Testis (tissue), 2 donors: ENCODE measurements at regions not wholly inside any gene's neighbourhood (a gene's known extent, or its start where the extent isn't known, plus 50 kb on each side); places are given as distances from the start of the nearest gene placed in this dataset.
"Not testable (repeated sequence)": the region's sequence is repeated elsewhere in the genome, so short reads cannot be mapped to it uniquely, and the experiment has no call there.

Source experiments
- DNase-seq: peaks from one replicate; pipeline ENCODE4 v3.0.0-alpha.2; 2019
- H3K27ac ChIP-seq, 2 donors: fragments of 200-600 bp; sonication (generic); one replicate each; pipeline ENCODE4 v1.5.1; 2019
- H3K27me3 ChIP-seq: fragments of 200-600 bp; sonication (generic); one replicate; pipeline ENCODE4 v1.5.1; 2019
- H3K36me3 ChIP-seq: fragments of 200-600 bp; sonication (generic); one replicate; pipeline ENCODE4 v1.5.1; 2017; ENCODE audit warnings: low read depth; ENCODE audit errors: missing control alignments
- H3K4me1 ChIP-seq: fragments of 200-600 bp; sonication (generic); one replicate; pipeline ENCODE4 v1.5.1; 2019
- H3K4me3 ChIP-seq, 2 donors: fragments of 200-600 bp; sonication (generic); one replicate each; pipeline ENCODE4 v1.5.1; 2017 to 2019
- H3K9me3 ChIP-seq: fragments of 200-600 bp; sonication (generic); one replicate; pipeline ENCODE4 v1.5.1; 2017
- CTCF ChIP-seq, 3 experiments: fragments of 450-650 bp in 2 of 3; fragments of 200-600 bp in 1 of 3; sonication (generic) in 1 of 3; IDR thresholded peaks; one replicate each; pipeline ENCODE4 v1.5.1; 2016 to 2019; ENCODE audit warnings: antibody characterized with exemption in 3 of 3, mild to moderate bottlenecking in 2 of 3, moderate library complexity in 1 of 3
- POLR2A ChIP-seq: fragments of 450-650 bp; IDR thresholded peaks from one replicate; pipeline ENCODE4 v1.6.1; 2017; ENCODE audit warnings: antibody characterized with exemption, mild to moderate bottlenecking, moderate library complexity
- WGBS, 2 donors: methylation state at CpG; one replicate each; pipeline ENCODE4 v1.1.5; 2018; 5-methylcytosine and 5-hydroxymethylcytosine counted together
- intact Hi-C: fragments of 100-400 bp; cut with DNase I; formaldehyde crosslinking; loops from one replicate; pipeline ENCODE4 v1.15.1; 2023; ENCODE audit warnings: low total_unique reads

GRCh38 chr5:148747536-148747906 is 78.9 kb upstream of the ADRB2 start:
- Histone ChIP-seq H3K4me1 (no peaks in the 10 kb centered on the region), H3K9me3 (no peaks in the 10 kb centered on the region), H3K27me3 (no peaks in the 10 kb centered on the region), H3K4me3 (no peak overlapping the region), H3K36me3 (no peaks in the 10 kb centered on the region), H3K27ac (no peak overlapping the region)
- TF ChIP-seq POLR2A (no peak), CTCF (IDR thresholded peaks at IDR 0.05) (no peak)
- intact Hi-C loops: no loop called here
- WGBS, 2 donors: 52 to 57% methylated on average over 2 of the region's 2 CpGs
- DNase-seq: no peak

- no peaks in the 10 kb centered on the region for H3K4me1 ChIP-seq
- H3K9me3 ChIP-seq: no peaks in the 10 kb centered on the region
- H3K4me3 ChIP-seq: no peak overlapping the region
- DNase-seq: no peak
- TF ChIP-seq CTCF (IDR thresholded peaks at IDR 0.05): no peak
- intact Hi-C loops: no loop called here
- H3K27ac ChIP-seq: no peak overlapping the region
- 86% methylated on average over 4 of the region's 4 CpGs for WGBS, 2 donors
- H3K27me3 ChIP-seq: no peaks in the 10 kb centered on the region
- H3K36me3 ChIP-seq: no peaks in the 10 kb centered on the region
Measured at GRCh38 chr5:148748702-148749392, 77.6 kb upstream of the ADRB2 start.

- 37 to 71% methylated on average over 5 of the region's 5 CpGs for WGBS, 2 donors
- TF ChIP-seq CTCF (IDR thresholded peaks at IDR 0.05): no peak
- no peak for TF ChIP-seq POLR2A
- intact Hi-C loops: no loop called here
- no peak overlapping the region for H3K27ac ChIP-seq
- no peaks in the 10 kb centered on the region for H3K4me1 ChIP-seq
- H3K27me3 ChIP-seq: no peaks in the 10 kb centered on the region
- H3K4me3 ChIP-seq: no peak overlapping the region
- DNase-seq: no peak
- no peaks in the 10 kb centered on the region for H3K36me3 ChIP-seq
- H3K9me3 ChIP-seq: no peaks in the 10 kb centered on the region
Measured at GRCh38 chr5:148750614-148751013, 75.8 kb upstream of the ADRB2 start.

- no peak overlapping the region for H3K4me3 ChIP-seq
- no peaks in the 10 kb centered on the region for H3K4me1 ChIP-seq
- H3K27me3 ChIP-seq: no peaks in the 10 kb centered on the region
- H3K27ac ChIP-seq: no peak overlapping the region
- intact Hi-C loops: no loop called here
- 76 to 79% methylated on average over 2 of the region's 2 CpGs for WGBS, 2 donors
- H3K36me3 ChIP-seq: no peaks in the 10 kb centered on the region
- H3K9me3 ChIP-seq: no peaks in the 10 kb centered on the region
- TF ChIP-seq POLR2A (no peak), CTCF (IDR thresholded peaks at IDR 0.05) (no peak)
- DNase-seq: no peak
Measured at GRCh38 chr5:148751025-148751424, 75.4 kb upstream of the ADRB2 start.

DNA sequence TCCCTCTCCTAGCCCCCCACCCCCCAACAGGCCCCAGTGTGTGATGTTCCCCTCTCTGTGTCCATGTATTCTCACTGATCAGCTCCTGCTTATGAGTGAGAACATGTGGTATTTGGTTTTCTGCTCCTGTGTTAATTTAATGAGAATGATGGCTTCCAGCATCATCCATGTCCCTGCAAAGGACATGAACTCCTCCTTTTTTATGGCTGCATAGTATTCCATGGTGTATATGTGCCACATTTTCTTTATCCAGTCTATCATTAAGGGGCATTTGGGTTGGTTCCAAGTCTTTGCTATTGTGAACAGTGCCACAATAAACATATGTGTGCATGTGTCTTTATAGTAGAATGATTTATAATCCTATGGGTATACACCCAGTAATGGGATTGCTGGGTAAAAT is 74.0 kb upstream of the ADRB2 start:
- H3K27ac ChIP-seq, H3K4me3 ChIP-seq, intact Hi-C loops, H3K27me3 ChIP-seq, DNase-seq, H3K4me1 ChIP-seq, H3K36me3 ChIP-seq, H3K9me3 ChIP-seq: not testable (repeated sequence)
